ENCODE measurements at regions not wholly inside any gene's neighbourhood (a gene's known extent, or its start where the extent isn't known, plus 50 kb on each side); places are given as distances from the start of the nearest gene placed in this dataset.
"Not testable (repeated sequence)": the region's sequence is repeated elsewhere in the genome, so short reads cannot be mapped to it uniquely, and the experiment has no call there.

DNA sequence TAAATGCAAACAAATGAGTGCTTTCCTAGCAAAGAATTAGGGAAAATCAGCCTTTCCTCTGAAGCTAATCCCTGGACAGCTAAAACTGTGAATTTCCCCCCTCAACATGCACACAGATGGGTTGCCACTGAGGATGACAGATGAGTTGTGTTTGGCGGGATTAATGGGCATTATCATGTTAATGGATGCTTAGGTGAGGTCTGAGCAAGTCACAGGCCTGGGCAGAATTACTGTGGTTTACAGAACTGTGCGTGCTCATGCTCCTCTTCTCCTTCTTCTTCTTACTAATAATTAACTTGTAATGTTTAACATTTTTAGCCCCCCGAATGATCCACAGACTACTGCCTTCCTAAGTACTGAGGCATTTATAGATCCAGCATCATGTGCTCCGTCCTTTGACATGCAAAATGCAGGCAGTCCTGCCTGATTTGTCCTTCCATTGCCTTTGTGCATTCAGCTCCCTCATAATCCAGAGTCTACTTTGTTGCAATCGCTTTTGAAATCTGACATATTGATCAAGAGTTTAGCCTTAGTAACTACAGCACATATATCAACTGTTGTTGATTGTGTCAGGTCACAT is 753.4 kb upstream of the MMS22L start:
- no peaks in the 10 kb centered on the region for H3K27me3 Mint-ChIP-seq (ENCODE audit: low read depth)
- no peaks in the 10 kb centered on the region for H3K9me3 Mint-ChIP-seq
- no peaks in the 10 kb centered on the region for H3K36me3 Mint-ChIP-seq (ENCODE audit: low read depth)
- no peak overlapping the region for H3K27ac Mint-ChIP-seq
- no peak overlapping the region for H3K4me3 Mint-ChIP-seq
- no peaks in the 10 kb centered on the region for H3K4me1 Mint-ChIP-seq (ENCODE audit: low read depth)

DNA sequence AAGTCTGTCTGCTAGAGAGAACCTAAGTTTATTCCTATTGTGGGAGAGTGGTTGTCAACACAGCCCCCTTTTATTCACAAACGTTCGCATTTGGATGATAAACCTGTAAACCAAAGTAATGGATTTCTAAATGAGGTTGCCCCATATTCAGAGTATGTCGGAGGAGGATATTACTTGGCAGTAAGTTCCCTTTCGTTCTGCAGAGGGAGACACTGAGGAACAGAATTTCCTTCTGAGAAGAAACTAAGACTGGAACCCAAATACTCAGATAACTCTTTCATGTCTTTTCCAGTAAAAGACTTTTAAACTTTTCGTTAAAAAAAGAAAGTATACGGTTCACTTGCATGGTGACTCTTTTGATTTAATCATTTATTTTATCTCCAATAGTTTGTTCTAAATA is 754.6 kb upstream of the MMS22L start:
- H3K4me3 Mint-ChIP-seq = no peak overlapping the region
- H3K9me3 Mint-ChIP-seq = no peaks in the 10 kb centered on the region
- H3K4me1 Mint-ChIP-seq (ENCODE audit: low read depth) = no peaks in the 10 kb centered on the region
- no peaks in the 10 kb centered on the region for H3K36me3 Mint-ChIP-seq (ENCODE audit: low read depth)
- no peak overlapping the region for H3K27ac Mint-ChIP-seq
- H3K27me3 Mint-ChIP-seq (ENCODE audit: low read depth) = no peaks in the 10 kb centered on the region

DNA sequence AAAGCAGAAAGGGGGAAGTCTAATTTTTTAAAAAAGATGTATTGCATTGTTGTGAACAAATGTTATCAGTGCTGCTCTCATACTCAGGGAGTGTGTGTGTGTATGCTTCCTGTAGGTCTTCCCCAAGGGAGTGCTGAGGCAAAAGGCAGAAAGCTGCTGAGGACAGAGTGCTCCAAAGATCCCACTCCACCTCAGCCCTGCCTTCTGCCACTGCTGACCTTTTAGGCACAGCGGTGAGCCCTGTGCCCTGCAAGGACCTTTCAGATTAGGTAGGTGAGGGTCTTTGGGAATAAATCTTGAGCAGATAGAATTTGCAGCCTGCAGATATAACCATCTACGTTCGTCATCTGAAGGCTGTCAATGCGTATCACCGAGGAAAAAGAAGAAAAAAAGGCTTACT is 756.4 kb upstream of the MMS22L start:
- no peaks in the 10 kb centered on the region for H3K36me3 Mint-ChIP-seq (ENCODE audit: low read depth)
- no peaks in the 10 kb centered on the region for H3K9me3 Mint-ChIP-seq
- H3K27ac Mint-ChIP-seq = no peak overlapping the region
- H3K4me3 Mint-ChIP-seq = no peak overlapping the region
- no peaks in the 10 kb centered on the region for H3K27me3 Mint-ChIP-seq (ENCODE audit: low read depth)
- H3K4me1 Mint-ChIP-seq (ENCODE audit: low read depth) = no peaks in the 10 kb centered on the region

DNA sequence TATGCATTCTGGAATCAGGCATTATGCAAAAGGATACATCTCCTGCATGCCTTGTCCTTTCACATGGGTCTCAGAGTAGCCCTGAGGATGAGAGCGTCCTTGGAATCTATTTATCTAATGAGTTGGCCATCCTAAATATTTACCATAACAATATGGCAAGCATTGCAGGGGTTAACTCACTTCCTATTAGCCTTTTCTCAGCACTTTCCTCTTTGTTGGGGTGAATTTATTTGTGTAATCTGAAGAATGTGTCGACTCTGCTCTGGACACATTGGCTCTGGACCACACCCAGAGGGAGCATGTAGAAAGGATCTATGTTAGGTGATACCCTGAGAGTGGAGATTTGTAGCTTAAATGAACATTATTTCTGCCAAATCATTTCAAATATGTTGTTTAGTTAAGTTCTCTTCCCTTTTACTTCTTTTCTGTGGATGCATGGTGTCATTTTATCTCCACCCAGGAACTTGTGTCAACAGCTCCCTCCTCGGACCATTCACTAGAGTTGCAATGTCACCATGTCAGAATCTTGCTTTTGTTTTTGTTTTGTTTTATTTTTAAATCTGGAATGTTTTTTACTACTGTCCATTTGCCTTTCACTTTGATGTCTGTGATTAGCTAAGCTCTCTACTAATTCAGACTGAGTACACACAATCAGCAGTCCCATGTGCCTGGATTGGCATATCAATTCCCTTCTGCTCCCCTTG is 757.0 kb upstream of the MMS22L start:
- no peak overlapping the region for H3K27ac Mint-ChIP-seq
- no peaks in the 10 kb centered on the region for H3K36me3 Mint-ChIP-seq (ENCODE audit: low read depth)
- no peaks in the 10 kb centered on the region for H3K27me3 Mint-ChIP-seq (ENCODE audit: low read depth)
- no peaks in the 10 kb centered on the region for H3K4me1 Mint-ChIP-seq (ENCODE audit: low read depth)
- no peak overlapping the region for H3K4me3 Mint-ChIP-seq
- no peaks in the 10 kb centered on the region for H3K9me3 Mint-ChIP-seq

DNA sequence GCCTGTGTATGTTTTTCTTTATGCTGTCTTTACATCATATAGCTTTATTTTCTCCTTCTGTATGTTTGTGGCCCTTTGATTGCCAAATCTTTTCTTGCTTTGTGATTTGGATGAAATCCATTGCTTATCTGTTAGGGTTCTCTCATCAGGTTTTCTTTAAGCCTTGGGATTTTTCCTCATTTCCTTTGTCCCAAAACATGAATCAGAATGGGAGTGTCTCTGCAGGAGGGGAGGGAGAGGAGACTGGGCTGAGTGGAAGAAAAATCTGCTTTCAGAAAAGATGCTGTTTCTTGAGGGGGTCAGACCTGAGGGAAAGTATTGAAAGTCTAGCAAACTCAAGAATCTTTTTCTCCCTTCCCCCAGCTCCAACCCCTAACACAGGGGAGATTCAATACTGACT is 758.0 kb upstream of the MMS22L start:
- Mint-ChIP-seq H3K4me1 (ENCODE audit: low read depth) (no peaks in the 10 kb centered on the region), H3K27me3 (ENCODE audit: low read depth) (no peaks in the 10 kb centered on the region), H3K36me3 (ENCODE audit: low read depth) (no peaks in the 10 kb centered on the region), H3K27ac (no peak overlapping the region), H3K9me3 (no peaks in the 10 kb centered on the region), H3K4me3 (no peak overlapping the region)

DNA sequence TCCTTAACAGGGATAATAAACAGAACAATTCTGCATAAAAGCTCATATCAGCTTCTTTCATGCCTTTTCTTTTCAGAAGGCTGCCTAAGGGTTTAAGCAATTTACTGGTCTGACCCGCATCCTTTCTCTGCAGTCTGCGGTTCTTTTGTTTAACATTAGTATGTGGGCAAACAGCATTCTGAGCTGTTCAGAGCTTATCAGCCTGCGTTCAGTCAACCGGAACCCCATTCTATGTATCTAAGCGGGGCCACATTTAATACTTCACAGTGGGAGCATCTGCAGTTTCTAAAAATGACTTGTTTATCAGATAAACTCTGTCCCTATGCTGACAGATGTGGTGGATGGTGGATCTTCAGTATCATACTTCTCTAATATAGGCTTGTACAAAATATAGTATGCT is 758.9 kb upstream of the MMS22L start:
- H3K9me3 Mint-ChIP-seq = no peaks in the 10 kb centered on the region
- no peaks in the 10 kb centered on the region for H3K4me1 Mint-ChIP-seq (ENCODE audit: low read depth)
- H3K27ac Mint-ChIP-seq = no peak overlapping the region
- no peaks in the 10 kb centered on the region for H3K27me3 Mint-ChIP-seq (ENCODE audit: low read depth)
- H3K36me3 Mint-ChIP-seq (ENCODE audit: low read depth) = no peaks in the 10 kb centered on the region
- H3K4me3 Mint-ChIP-seq = no peak overlapping the region

DNA sequence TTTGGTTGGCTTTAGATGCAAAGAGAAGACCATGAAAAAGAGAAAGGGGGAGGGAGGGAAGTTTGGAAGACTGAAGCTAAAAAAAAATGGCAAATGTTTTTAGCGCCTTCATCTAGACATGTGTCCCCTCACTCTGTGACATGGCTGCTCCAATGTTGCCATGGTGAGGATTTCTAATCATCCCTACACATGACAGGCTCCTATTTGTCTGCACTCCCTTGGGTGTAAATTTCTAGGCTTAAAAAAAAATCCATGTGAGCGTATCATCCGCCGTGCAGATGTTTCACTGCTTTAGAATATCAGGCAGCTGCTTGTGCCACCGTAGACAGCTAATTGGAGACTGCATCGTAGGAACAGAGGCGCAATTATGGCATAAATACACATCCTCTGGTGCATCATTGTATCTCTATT is 761.1 kb upstream of the MMS22L start:
- Mint-ChIP-seq H3K9me3 (no peaks in the 10 kb centered on the region), H3K27ac (no peak overlapping the region), H3K4me1 (ENCODE audit: low read depth) (no peaks in the 10 kb centered on the region), H3K4me3 (no peak overlapping the region), H3K27me3 (ENCODE audit: low read depth) (no peaks in the 10 kb centered on the region), H3K36me3 (ENCODE audit: low read depth) (no peaks in the 10 kb centered on the region)

DNA sequence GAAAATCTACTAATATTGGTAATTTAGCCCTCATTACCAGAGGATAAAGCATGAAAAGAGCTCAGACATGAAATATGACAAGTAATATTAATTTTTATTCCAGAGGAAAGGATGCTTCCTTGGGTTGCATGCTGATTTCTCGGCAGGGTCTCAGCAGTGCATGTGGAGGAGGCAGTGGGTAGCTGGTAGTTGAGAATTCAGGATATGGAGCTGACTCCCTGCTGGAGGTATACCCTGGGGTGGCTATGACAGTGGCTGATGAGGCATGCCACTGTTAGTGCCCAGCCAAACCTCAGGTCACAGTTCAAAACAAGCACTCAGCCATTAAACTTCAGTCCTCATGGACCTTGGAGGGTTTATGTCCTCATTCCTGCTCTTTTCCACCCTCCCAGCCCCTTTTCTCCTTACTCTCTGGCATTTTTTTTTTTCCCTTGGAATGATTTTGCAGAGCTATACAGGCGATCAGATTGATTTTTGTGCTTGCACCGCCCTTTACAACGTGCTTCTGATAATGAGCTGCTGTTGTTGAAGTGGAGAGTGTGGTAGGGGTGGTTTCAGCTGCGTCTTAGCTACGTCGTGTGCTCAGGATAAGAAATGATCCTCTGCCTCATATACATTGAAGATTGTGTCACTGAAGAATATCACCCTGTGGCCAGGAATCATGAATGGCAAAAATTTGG is 761.9 kb upstream of the MMS22L start:
- H3K36me3 Mint-ChIP-seq (ENCODE audit: low read depth) = no peaks in the 10 kb centered on the region
- H3K27ac Mint-ChIP-seq = no peak overlapping the region
- H3K4me1 Mint-ChIP-seq (ENCODE audit: low read depth) = no peaks in the 10 kb centered on the region
- no peaks in the 10 kb centered on the region for H3K9me3 Mint-ChIP-seq
- no peaks in the 10 kb centered on the region for H3K27me3 Mint-ChIP-seq (ENCODE audit: low read depth)
- no peak overlapping the region for H3K4me3 Mint-ChIP-seq

DNA sequence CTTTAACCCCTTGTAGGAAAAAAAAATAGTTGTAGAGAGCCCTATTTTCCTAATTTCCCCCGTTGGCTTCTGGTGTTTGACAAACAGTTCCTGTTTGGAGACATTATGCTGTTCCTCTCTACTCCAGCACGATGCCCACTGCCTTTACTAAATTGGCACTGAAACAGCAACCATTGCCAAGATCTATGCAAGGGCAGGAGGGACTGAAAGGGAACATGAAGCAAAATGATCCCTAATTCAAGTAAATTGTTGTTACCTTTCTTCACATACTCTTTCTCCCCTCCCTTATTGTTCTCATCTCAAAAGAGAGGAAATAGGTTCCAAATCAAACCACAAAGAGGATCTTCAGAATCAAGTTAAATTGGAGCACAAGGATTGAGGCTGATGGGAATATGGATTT is 764.1 kb upstream of the MMS22L start:
- no peak overlapping the region for H3K27ac Mint-ChIP-seq
- no peaks in the 10 kb centered on the region for H3K9me3 Mint-ChIP-seq
- H3K36me3 Mint-ChIP-seq (ENCODE audit: low read depth) = no peaks in the 10 kb centered on the region
- H3K27me3 Mint-ChIP-seq (ENCODE audit: low read depth) = no peaks in the 10 kb centered on the region
- no peak overlapping the region for H3K4me3 Mint-ChIP-seq
- H3K4me1 Mint-ChIP-seq (ENCODE audit: low read depth) = no peaks in the 10 kb centered on the region

DNA sequence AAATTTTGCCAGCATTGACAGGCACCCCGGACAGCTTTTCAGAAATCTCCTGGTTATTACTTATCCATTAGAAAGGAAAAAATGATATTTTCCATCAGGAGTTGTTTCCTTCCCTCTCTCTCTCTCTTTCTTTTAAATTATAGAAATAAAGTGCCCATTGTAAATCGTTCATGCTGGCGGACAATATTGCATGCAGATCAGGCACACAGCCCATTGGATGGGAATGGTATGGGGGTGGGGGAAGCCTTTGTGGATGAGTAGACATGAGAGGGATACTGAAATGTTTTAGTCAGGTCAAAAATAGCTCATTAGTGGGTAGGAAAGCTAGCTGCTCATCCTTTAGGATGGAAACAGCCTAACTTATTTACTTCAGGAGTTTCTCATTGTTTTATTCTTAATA is 764.9 kb upstream of the MMS22L start:
- Mint-ChIP-seq H3K27ac (no peak overlapping the region), H3K4me1 (ENCODE audit: low read depth) (no peaks in the 10 kb centered on the region), H3K4me3 (no peak overlapping the region), H3K36me3 (ENCODE audit: low read depth) (no peaks in the 10 kb centered on the region), H3K27me3 (ENCODE audit: low read depth) (no peaks in the 10 kb centered on the region), H3K9me3 (no peaks in the 10 kb centered on the region)

DNA sequence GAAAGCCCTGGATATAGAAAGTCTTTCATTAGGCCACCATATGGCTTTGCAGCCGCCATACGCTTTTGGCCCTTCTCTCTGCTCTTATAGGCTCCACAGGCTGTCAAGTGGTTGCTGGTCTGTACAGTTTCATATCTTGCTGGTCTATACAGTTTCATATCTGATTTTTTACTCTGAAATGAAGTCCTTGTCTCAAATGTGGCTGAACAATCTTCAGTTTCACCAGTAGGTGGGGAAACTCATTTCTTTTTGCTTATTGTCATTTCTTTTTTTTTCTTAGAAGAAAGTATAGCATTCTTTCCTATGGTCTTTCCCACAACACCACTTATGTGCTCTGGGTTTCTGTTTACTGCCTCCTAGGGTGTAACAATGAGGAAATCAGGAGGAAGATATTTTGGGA is 771.4 kb upstream of the MMS22L start:
- Mint-ChIP-seq H3K4me3 (no peak overlapping the region), H3K36me3 (ENCODE audit: low read depth) (no peaks in the 10 kb centered on the region), H3K4me1 (ENCODE audit: low read depth) (no peaks in the 10 kb centered on the region)

DNA sequence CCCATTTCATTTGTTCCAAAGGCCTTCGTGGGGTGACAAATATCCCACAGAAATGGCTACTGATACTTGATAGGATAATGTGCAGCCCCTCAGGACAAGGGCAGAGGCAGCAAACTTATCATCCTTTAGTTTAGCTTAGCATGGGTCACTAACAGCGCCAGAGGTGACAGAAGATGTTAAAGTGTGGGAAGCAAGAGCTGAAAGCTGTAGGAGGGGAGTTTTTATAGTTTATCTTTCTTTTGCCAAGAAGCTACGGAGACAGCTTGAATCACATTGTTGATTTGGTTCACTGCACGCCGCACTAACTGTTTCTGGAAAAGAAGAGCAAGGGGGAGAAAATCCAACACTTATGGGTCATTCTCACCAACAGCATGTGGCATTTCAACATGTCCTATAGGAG is 773.9 kb upstream of the MMS22L start:
- no peak overlapping the region for H3K4me3 Mint-ChIP-seq
- H3K36me3 Mint-ChIP-seq (ENCODE audit: low read depth) = no peaks in the 10 kb centered on the region
- no peak overlapping the region for H3K27ac Mint-ChIP-seq
- no peaks in the 10 kb centered on the region for H3K27me3 Mint-ChIP-seq (ENCODE audit: low read depth)
- H3K4me1 Mint-ChIP-seq (ENCODE audit: low read depth) = no peaks in the 10 kb centered on the region
- H3K9me3 Mint-ChIP-seq = no peaks in the 10 kb centered on the region

More for the DNA sequence above, 771.4 kb upstream of the MMS22L start:
- Mint-ChIP-seq H3K27me3 (ENCODE audit: low read depth) (no peaks in the 10 kb centered on the region), H3K9me3 (no peaks in the 10 kb centered on the region), H3K27ac (no peak overlapping the region)

DNA sequence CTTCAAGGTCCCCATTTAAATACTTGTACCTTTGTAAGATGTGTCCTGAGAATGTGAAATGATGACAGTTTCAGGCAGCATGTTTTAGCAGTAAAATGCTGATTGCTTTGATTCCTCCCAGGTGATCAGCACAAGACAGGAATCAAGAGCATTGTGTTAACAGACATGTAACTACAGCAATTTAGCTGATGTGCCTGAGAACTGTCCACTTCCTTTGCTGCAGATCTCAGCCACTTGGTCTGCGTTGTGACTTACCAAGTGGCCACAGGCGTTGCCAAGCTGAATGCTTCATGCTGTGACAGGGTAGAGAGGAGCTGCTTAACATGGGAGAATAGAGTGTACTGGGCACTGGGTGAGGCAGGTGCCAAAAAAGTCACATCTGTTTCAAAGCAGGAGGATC is 767.0 kb upstream of the POU3F2 start:
- H3K4me3 Mint-ChIP-seq = no peak overlapping the region
- H3K4me1 Mint-ChIP-seq (ENCODE audit: low read depth) = no peaks in the 10 kb centered on the region
- H3K27ac Mint-ChIP-seq = no peak overlapping the region
- H3K36me3 Mint-ChIP-seq (ENCODE audit: low read depth) = no peaks in the 10 kb centered on the region
- no peaks in the 10 kb centered on the region for H3K9me3 Mint-ChIP-seq
- no peaks in the 10 kb centered on the region for H3K27me3 Mint-ChIP-seq (ENCODE audit: low read depth)

DNA sequence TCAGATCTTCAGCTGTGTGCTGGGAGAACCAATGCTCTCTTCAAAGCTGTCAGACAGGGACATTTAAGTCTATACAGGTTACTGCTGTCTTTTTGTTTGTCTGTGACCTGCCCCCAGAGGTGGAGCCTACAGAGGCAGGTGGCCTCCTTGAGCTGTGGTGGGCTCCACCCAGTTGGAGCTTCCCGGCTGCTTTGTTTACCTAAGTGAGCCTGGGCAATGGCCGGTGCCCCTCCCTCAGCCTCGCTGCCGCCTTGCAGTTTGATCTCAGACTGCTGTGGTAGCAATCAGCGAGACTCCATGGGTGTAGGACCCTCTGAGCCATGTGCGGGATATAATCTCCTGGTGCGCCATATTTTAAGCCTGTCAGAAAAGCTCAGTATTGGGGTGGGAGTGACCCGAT is 745.8 kb upstream of the POU3F2 start:
- not testable (repeated sequence) for H3K4me1 Mint-ChIP-seq (ENCODE audit: low read depth); H3K27ac Mint-ChIP-seq; H3K4me3 Mint-ChIP-seq

DNA sequence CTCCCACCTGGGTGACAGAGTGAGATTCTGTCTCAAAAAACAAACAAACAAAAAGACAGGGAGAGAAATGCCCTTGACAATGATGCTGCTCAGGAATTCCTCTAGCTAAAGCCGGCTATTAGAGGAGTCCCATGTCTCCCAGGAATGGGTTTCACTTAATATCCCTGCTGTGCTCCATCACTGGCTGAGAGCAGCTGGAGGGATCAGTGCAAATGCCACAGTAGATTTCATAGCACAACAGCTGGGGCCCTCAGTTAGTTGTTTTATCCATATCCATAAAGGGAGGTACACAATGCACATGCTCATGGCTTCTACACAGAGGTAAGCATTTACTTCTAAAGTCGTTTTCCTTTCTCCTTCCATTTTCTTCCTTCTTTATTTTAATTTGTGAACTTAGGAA is 742.0 kb upstream of the POU3F2 start:
- H3K27ac Mint-ChIP-seq = no peak overlapping the region
- no peaks in the 10 kb centered on the region for H3K36me3 Mint-ChIP-seq (ENCODE audit: low read depth)
- H3K4me1 Mint-ChIP-seq (ENCODE audit: low read depth) = no peaks in the 10 kb centered on the region
- peaks cover 4% of the 10 kb centered on the region for H3K9me3 Mint-ChIP-seq
- no peaks in the 10 kb centered on the region for H3K27me3 Mint-ChIP-seq (ENCODE audit: low read depth)
- H3K4me3 Mint-ChIP-seq = no peak overlapping the region

More for the DNA sequence above, 745.8 kb upstream of the POU3F2 start:
- not testable (repeated sequence) for H3K36me3 Mint-ChIP-seq (ENCODE audit: low read depth); H3K27me3 Mint-ChIP-seq (ENCODE audit: low read depth)
- H3K9me3 Mint-ChIP-seq = peaks cover 10% of the 10 kb centered on the region

All from T-helper 1 cell treated with Interleukin-12 subunit alpha and Interleukin-12 subunit beta and Interleukin-4 antibody, amounts not matched to agents 30 μg/mL and 1 μg/mL, for 36 hours (primary cell).